ENCODE measurements at regions not wholly inside any gene's neighbourhood (a gene's known extent, or its start where the extent isn't known, plus 50 kb on each side); places are given as distances from the start of the nearest gene placed in this dataset.

- no peak for TF ChIP-seq LEF1 (IDR thresholded peaks at IDR 0.05; ENCODE audit: borderline replicate concordance)
- TF ChIP-seq ZNF384 (IDR thresholded peaks at IDR 0.05) = no peak
- no peak for TF ChIP-seq ELF4 (IDR thresholded peaks at IDR 0.05)
- TF ChIP-seq L3MBTL2 (conservative IDR thresholded peaks at IDR 0.05) = no peak
- no peak for TF ChIP-seq CTBP1 (IDR thresholded peaks at IDR 0.05; ENCODE audit: borderline replicate concordance)
- no peak for TF ChIP-seq SUZ12 (IDR thresholded peaks at IDR 0.05)
- no peak for TF ChIP-seq FOXK2 (IDR thresholded peaks at IDR 0.05)
- TF ChIP-seq HDGF (IDR thresholded peaks at IDR 0.05; ENCODE audit: borderline replicate concordance) = no peak
- TF ChIP-seq FOXM1 (IDR thresholded peaks at IDR 0.05; ENCODE audit: borderline replicate concordance) = no peak
- no peak for TF ChIP-seq NFRKB (IDR thresholded peaks at IDR 0.05)
- no peak for TF ChIP-seq SP1 (IDR thresholded peaks at IDR 0.05)
- TF ChIP-seq, protein P1, sequence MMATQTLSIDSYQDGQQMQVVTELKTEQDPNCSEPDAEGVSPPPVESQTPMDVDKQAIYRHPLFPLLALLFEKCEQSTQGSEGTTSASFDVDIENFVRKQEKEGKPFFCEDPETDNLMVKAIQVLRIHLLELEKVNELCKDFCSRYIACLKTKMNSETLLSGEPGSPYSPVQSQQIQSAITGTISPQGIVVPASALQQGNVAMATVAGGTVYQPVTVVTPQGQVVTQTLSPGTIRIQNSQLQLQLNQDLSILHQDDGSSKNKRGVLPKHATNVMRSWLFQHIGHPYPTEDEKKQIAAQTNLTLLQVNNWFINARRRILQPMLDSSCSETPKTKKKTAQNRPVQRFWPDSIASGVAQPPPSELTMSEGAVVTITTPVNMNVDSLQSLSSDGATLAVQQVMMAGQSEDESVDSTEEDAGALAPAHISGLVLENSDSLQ (IDR thresholded peaks at IDR 0.05) = no peak
- no peak for TF ChIP-seq ARNT (IDR thresholded peaks at IDR 0.05)
- no peak for TF ChIP-seq BHLHE40 (IDR thresholded peaks at IDR 0.05; ENCODE audit: borderline replicate concordance)
- TF ChIP-seq FOXA1 (IDR thresholded peaks at IDR 0.05) = no peak
- CTCF ChIA-PET = interaction anchor here (0.5 kb wide), 2 partner anchors 11 to 978 kb away, joined by 3 to 4 read pairs; no protein-coding TSS in a partner anchor
- DNase-seq (ENCODE audit: extremely low spot score) = no peak
- POLR2A ChIA-PET = no interaction called here
Observed at GRCh38 chr14:70269582-70269981, 80.8 kb upstream of the SLC8A3 start.

DNA sequence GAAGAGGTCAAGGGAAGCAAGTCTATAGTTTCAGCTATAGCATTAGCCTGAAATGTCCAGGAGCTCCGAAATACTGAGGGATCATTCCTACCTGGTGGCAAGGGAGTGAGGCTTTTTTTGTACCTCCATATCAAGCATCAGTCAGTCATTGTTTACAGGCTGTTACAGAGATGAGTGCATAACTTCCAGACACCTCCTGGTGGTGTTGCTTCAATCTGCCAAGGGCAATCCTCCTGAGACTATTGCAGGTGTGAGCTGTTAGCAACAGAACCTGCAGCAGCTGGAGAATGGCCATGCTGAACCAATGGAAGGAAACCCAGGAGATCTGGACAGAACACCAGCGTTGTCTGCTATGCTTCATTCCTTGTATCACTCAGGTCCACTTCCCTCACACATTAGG is 80.0 kb upstream of the SLC8A3 start:
- ChIA-PET CTCF (no interaction called here), POLR2A (no interaction called here)
- no peak for DNase-seq (ENCODE audit: extremely low spot score)
- TF ChIP-seq LEF1 (IDR thresholded peaks at IDR 0.05; ENCODE audit: borderline replicate concordance) (no peak), FOXA1 (IDR thresholded peaks at IDR 0.05) (no peak), FOXK2 (IDR thresholded peaks at IDR 0.05) (no peak), TARDBP (IDR thresholded peaks at IDR 0.05) (no peak), NFRKB (IDR thresholded peaks at IDR 0.05) (no peak), ZNF384 (IDR thresholded peaks at IDR 0.05) (no peak), SP1 (IDR thresholded peaks at IDR 0.05) (no peak), ELF4 (IDR thresholded peaks at IDR 0.05) (no peak), HDGF (IDR thresholded peaks at IDR 0.05; ENCODE audit: borderline replicate concordance) (no peak), FOXM1 (IDR thresholded peaks at IDR 0.05; ENCODE audit: borderline replicate concordance) (no peak), SUZ12 (IDR thresholded peaks at IDR 0.05) (no peak), CTBP1 (IDR thresholded peaks at IDR 0.05; ENCODE audit: borderline replicate concordance) (no peak), BHLHE40 (IDR thresholded peaks at IDR 0.05; ENCODE audit: borderline replicate concordance) (no peak), L3MBTL2 (conservative IDR thresholded peaks at IDR 0.05) (no peak)
- TF ChIP-seq, protein P1 (IDR thresholded peaks at IDR 0.05) = no peak

DNA sequence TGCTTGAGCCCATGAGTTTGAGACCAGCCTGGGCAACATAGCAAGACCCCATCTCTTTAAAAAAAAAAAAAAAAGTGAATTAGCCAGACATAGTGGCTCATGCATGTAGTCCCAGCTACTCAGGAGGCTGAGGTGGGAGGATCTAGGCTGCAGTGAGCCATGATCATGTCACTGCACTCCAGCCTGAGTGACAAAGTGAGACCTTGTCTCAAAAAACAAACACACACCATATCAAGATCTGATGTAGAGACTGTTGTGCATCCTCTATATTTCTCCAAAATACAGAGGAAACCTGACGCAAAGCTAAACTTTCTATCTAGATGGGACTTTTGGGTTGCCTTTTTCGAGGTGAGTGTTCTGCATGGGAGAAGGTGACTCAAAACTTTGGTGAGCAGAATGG is 77.4 kb upstream of the SLC8A3 start:
- CTCF ChIA-PET = no interaction called here
- no peak for DNase-seq (ENCODE audit: extremely low spot score)
- no peak for TF ChIP-seq NFRKB (IDR thresholded peaks at IDR 0.05)
- no peak for TF ChIP-seq CTBP1 (IDR thresholded peaks at IDR 0.05; ENCODE audit: borderline replicate concordance)
- no peak for TF ChIP-seq ARNT (IDR thresholded peaks at IDR 0.05)
- no peak for TF ChIP-seq SP1 (IDR thresholded peaks at IDR 0.05)
- no peak for TF ChIP-seq ELF4 (IDR thresholded peaks at IDR 0.05)
- no peak for TF ChIP-seq L3MBTL2 (conservative IDR thresholded peaks at IDR 0.05)
- TF ChIP-seq ZNF384 (IDR thresholded peaks at IDR 0.05) = no peak
- TF ChIP-seq BHLHE40 (IDR thresholded peaks at IDR 0.05; ENCODE audit: borderline replicate concordance) = no peak
- TF ChIP-seq, protein P1 (IDR thresholded peaks at IDR 0.05) = no peak
- POLR2A ChIA-PET = no interaction called here

GRCh38 chr14:70265422-70265821 is 76.7 kb upstream of the SLC8A3 start:
- POLR2A ChIA-PET = no interaction called here
- TF ChIP-seq SP1 (IDR thresholded peaks at IDR 0.05) (no peak), NFRKB (IDR thresholded peaks at IDR 0.05) (no peak), TARDBP (IDR thresholded peaks at IDR 0.05) (no peak), FOXA1 (IDR thresholded peaks at IDR 0.05) (no peak), LEF1 (IDR thresholded peaks at IDR 0.05; ENCODE audit: borderline replicate concordance) (no peak), FOXK2 (IDR thresholded peaks at IDR 0.05) (no peak), ARNT (IDR thresholded peaks at IDR 0.05) (no peak), ELF4 (IDR thresholded peaks at IDR 0.05) (no peak), L3MBTL2 (conservative IDR thresholded peaks at IDR 0.05) (no peak), BHLHE40 (IDR thresholded peaks at IDR 0.05; ENCODE audit: borderline replicate concordance) (no peak), CTBP1 (IDR thresholded peaks at IDR 0.05; ENCODE audit: borderline replicate concordance) (no peak), ZNF384 (IDR thresholded peaks at IDR 0.05) (no peak), SUZ12 (IDR thresholded peaks at IDR 0.05) (no peak), HDGF (IDR thresholded peaks at IDR 0.05; ENCODE audit: borderline replicate concordance) (no peak), FOXM1 (IDR thresholded peaks at IDR 0.05; ENCODE audit: borderline replicate concordance) (no peak)
- CTCF ChIA-PET = no interaction called here
- DNase-seq (ENCODE audit: extremely low spot score) = no peak

DNA sequence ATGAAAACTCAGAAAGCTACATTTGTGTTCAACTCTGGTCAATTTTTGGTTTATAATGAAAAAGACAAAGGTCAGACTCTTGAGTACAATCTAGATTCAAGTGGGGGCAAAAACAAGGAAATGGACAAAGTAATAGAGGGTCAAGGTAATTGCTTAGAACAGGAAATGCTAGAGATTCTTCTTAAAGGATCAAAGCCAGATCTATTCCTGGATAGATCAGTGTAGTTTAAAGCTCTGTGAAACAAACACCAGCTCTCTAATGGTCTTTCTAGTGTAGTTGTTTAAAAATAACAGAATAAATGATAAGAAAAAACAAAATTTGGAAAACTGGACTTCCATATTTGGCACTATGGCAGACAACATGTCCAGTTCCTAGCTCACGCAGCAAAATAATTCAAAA is 70.7 kb upstream of the SLC8A3 start:
- CTCF ChIA-PET = no interaction called here
- TF ChIP-seq ELF4 (IDR thresholded peaks at IDR 0.05) = no peak
- TF ChIP-seq BHLHE40 (IDR thresholded peaks at IDR 0.05; ENCODE audit: borderline replicate concordance) = no peak
- TF ChIP-seq, protein P1 (IDR thresholded peaks at IDR 0.05) = no peak
- no peak for TF ChIP-seq HDGF (IDR thresholded peaks at IDR 0.05; ENCODE audit: borderline replicate concordance)
- no peak for TF ChIP-seq FOXA1 (IDR thresholded peaks at IDR 0.05)
- POLR2A ChIA-PET = no interaction called here
- no peak for DNase-seq (ENCODE audit: extremely low spot score)

GRCh38 chr14:70257526-70257925 is 68.8 kb upstream of the SLC8A3 start:
- peak; percentile 20 for DNase-seq (ENCODE audit: extremely low spot score)
- ChIA-PET POLR2A (no interaction called here), CTCF (no interaction called here)
- TF ChIP-seq TARDBP (IDR thresholded peaks at IDR 0.05) (no peak), FOXK2 (IDR thresholded peaks at IDR 0.05) (no peak), BHLHE40 (IDR thresholded peaks at IDR 0.05; ENCODE audit: borderline replicate concordance) (no peak), HDGF (IDR thresholded peaks at IDR 0.05; ENCODE audit: borderline replicate concordance) (no peak), NFRKB (IDR thresholded peaks at IDR 0.05) (no peak), LEF1 (IDR thresholded peaks at IDR 0.05; ENCODE audit: borderline replicate concordance) (no peak)

All from HEK293T (cell line).